Osteocyte (in vitro differentiated cells): ENCODE measurements at regions not wholly inside any gene's neighbourhood (a gene's known extent, or its start where the extent isn't known, plus 50 kb on each side); places are given as distances from the start of the nearest gene placed in this dataset.

Experiments
- DNase-seq: peaks from one replicate; pipeline ENCODE4 v3.0.0; 2021; ENCODE audit warnings: mixed read lengths; ENCODE audit not compliant: unreplicated experiment; ENCODE audit errors: extremely low spot score
- H3K27ac Mint-ChIP-seq: one replicate; pipeline ENCODE4 v1.8.0; 2021; ENCODE audit warnings: mild to moderate bottlenecking, mixed read lengths; ENCODE audit not compliant: unreplicated experiment
- H3K27me3 Mint-ChIP-seq: one replicate; pipeline ENCODE4 v1.8.0; 2021; ENCODE audit warnings: mixed read lengths; ENCODE audit not compliant: unreplicated experiment
- H3K36me3 Mint-ChIP-seq: one replicate; pipeline ENCODE4 v1.8.0; 2021; ENCODE audit warnings: mixed read lengths; ENCODE audit not compliant: unreplicated experiment
- H3K4me1 Mint-ChIP-seq: one replicate; pipeline ENCODE4 v1.8.0; 2021; ENCODE audit warnings: mixed read lengths; ENCODE audit not compliant: unreplicated experiment
- H3K4me3 Mint-ChIP-seq: one replicate; pipeline ENCODE4 v1.8.0; 2021; ENCODE audit warnings: mild to moderate bottlenecking, moderate library complexity, mixed read lengths; ENCODE audit not compliant: unreplicated experiment
- H3K9me3 Mint-ChIP-seq: one replicate; pipeline ENCODE4 v1.8.0; 2021; ENCODE audit warnings: mixed read lengths; ENCODE audit not compliant: unreplicated experiment
- CTCF ChIP-seq: fragments of 200-600 bp; sonication (generic); IDR thresholded peaks from 2 replicates; pipeline ENCODE4 v1.5.0; 2021; ENCODE audit warnings: antibody characterized with exemption, mild to moderate bottlenecking, moderate library complexity

- Mint-ChIP-seq H3K9me3 (no peaks in the 10 kb centered on the region), H3K4me3 (no peak overlapping the region), H3K36me3 (no peaks in the 10 kb centered on the region), H3K4me1 (peaks cover 11% of the 10 kb centered on the region), H3K27ac (no peak overlapping the region), H3K27me3 (peaks cover 3% of the 10 kb centered on the region)
- TF ChIP-seq CTCF = peak; percentile 75
- no peak for DNase-seq
Measured at GRCh38 chr5:82364497-82364896, 86.3 kb upstream of the RPS23 start.

GRCh38 chr5:82363524-82363923, 85.4 kb upstream of the RPS23 start:
- peaks cover 3% of the 10 kb centered on the region for H3K27me3 Mint-ChIP-seq
- no peak overlapping the region for H3K4me3 Mint-ChIP-seq
- no peak overlapping the region for H3K27ac Mint-ChIP-seq
- H3K36me3 Mint-ChIP-seq = no peaks in the 10 kb centered on the region
- no peak for DNase-seq
- H3K4me1 Mint-ChIP-seq = peaks cover 11% of the 10 kb centered on the region
- H3K9me3 Mint-ChIP-seq = no peaks in the 10 kb centered on the region
- TF ChIP-seq CTCF = no peak

GRCh38 chr5:82362636-82363035, 84.5 kb upstream of the RPS23 start:
- no peak for TF ChIP-seq CTCF
- Mint-ChIP-seq H3K4me1 (peaks cover 11% of the 10 kb centered on the region), H3K4me3 (no peak overlapping the region), H3K27ac (no peak overlapping the region), H3K36me3 (no peaks in the 10 kb centered on the region), H3K9me3 (no peaks in the 10 kb centered on the region), H3K27me3 (peaks cover 3% of the 10 kb centered on the region)
- DNase-seq = no peak

- H3K4me1 Mint-ChIP-seq = peaks cover 8% of the 10 kb centered on the region
Measured at GRCh38 chr5:82360022-82360421, 81.9 kb upstream of the RPS23 start.

GRCh38 chr5:82359272-82359671, 81.1 kb upstream of the RPS23 start:
- no peak for DNase-seq
- Mint-ChIP-seq H3K4me1 (peaks cover 2% of the 10 kb centered on the region), H3K4me3 (no peak overlapping the region), H3K27ac (no peak overlapping the region), H3K36me3 (no peaks in the 10 kb centered on the region), H3K27me3 (peaks cover 3% of the 10 kb centered on the region), H3K9me3 (no peaks in the 10 kb centered on the region)
- TF ChIP-seq CTCF = no peak

More at GRCh38 chr5:82360022-82360421, 81.9 kb upstream of the RPS23 start:
- Mint-ChIP-seq H3K27ac (no peak overlapping the region), H3K36me3 (no peaks in the 10 kb centered on the region), H3K9me3 (no peaks in the 10 kb centered on the region), H3K4me3 (no peak overlapping the region), H3K27me3 (peaks cover 3% of the 10 kb centered on the region)
- no peak for TF ChIP-seq CTCF
- no peak for DNase-seq
